Transverse colon (tissue), 4 donors: ENCODE measurements at regions not wholly inside any gene's neighbourhood (a gene's known extent, or its start where the extent isn't known, plus 50 kb on each side); places are given as distances from the start of the nearest gene placed in this dataset.
"Not testable (repeated sequence)": the region's sequence is repeated elsewhere in the genome, so short reads cannot be mapped to it uniquely, and the experiment has no call there.

Experiments
- CTCF ChIP-seq, 5 experiments: fragments of 200-600 bp in 3 of 5; fragments of 450-650 bp in 2 of 5; sonication (generic) in 3 of 5; IDR thresholded peaks; 1 replicate in 2 of 5; 2 replicates in 3 of 5; pipeline ENCODE4 v1.5.1; 2016 to 2017; ENCODE audit warnings: antibody characterized with exemption in 5 of 5, inconsistent platforms in 3 of 5, mild to moderate bottlenecking in 2 of 5, moderate library complexity in 1 of 5
- EP300 ChIP-seq: sonication (generic); formaldehyde crosslinking; IDR thresholded peaks from one replicate; pipeline ENCODE4 v1.6.1; 2017; ENCODE audit warnings: antibody characterized with exemption, low read depth
- POLR2A ChIP-seq: fragments of 450-650 bp; IDR thresholded peaks from one replicate; pipeline ENCODE4 v1.6.1; 2016; ENCODE audit warnings: antibody characterized with exemption, mild to moderate bottlenecking, moderate library complexity
- POLR2AphosphoS5 ChIP-seq, 3 donors: sonication (generic); formaldehyde crosslinking; IDR thresholded peaks; one replicate each; pipeline ENCODE4 v1.6.1; 2016; ENCODE audit warnings: antibody characterized with exemption in 3 of 3

GRCh38 chr2:94786424-94786823 is 84.8 kb upstream of the TEKT4 start:
- not testable (repeated sequence) for TF ChIP-seq POLR2AphosphoS5 (IDR thresholded peaks at IDR 0.05); CTCF (IDR thresholded peaks at IDR 0.05); POLR2A; EP300
